ENCODE measurements at regions not wholly inside any gene's neighbourhood (a gene's known extent, or its start where the extent isn't known, plus 50 kb on each side); places are given as distances from the start of the nearest gene placed in this dataset.
A peak's percentile ranks its signal among the peaks of the same experiment; 100 is the strongest.

DNA sequence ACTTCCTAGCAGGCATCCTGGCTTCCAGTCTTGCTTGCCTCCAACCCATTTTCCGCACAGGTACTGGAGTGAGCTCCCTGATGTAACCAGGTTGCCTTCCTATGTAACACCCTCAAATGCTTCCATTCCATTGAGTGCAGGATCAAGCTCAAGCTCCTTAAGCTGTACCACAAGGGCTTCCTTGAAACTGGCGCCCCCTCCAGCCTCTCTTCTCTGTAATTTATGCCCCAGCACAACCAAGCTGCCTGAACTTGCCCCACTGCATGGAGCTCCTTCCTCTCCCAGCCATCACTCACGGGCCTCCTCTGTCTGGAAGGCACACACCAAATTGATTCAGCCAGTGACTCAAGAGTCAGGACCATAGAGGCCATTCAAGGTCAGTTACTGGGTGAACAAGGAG, 234.8 kb upstream of the RPL38 start:
- 75 to 87% methylated on average over 3 of the region's 3 CpGs for WGBS, 2 experiments (ENCODE audit: insufficient coverage in 2 of 2)
- no peaks in the 10 kb centered on the region for H3K4me1 ChIP-seq (ENCODE audit: control insufficient read depth, insufficient read depth, low read length, poor library complexity, severe bottlenecking)
- H3K27ac ChIP-seq (ENCODE audit: low read depth, low read length, severe bottlenecking), result no peak overlapping the region
- no peaks in the 10 kb centered on the region for H3K36me3 ChIP-seq (ENCODE audit: control insufficient read depth, insufficient read depth, low read length)
- H3K9me3 ChIP-seq (ENCODE audit: control insufficient read depth, low read length), result no peaks in the 10 kb centered on the region
- H3K4me3 ChIP-seq (ENCODE audit: extremely low read depth, insufficient read depth, low read length, poor library complexity, severe bottlenecking), result no peak overlapping the region

DNA sequence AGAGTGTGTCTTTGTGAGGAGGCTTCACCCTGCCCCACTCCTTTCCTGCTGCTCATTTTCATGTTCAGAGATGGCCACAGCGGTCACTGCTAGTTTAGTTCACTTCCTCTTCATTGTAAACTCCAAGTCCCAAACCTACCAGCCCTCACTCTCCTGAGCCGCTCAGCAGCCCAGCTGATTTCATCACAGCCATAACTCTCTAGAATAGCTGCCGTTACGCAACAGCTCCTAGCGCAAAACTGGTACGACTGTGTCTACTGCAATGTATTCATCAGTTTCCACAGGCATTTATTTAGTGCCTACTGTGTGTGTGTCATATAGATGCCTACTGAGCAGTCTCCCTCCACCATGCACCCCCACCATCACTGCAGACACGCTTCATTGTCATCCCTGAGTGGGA, 233.5 kb upstream of the RPL38 start:
- 86 to 97% methylated on average over 1 to 6 of the region's 7 CpGs for WGBS, 2 experiments (ENCODE audit: insufficient coverage in 2 of 2)
- Histone ChIP-seq H3K9me3 (ENCODE audit: control insufficient read depth, low read length) (no peaks in the 10 kb centered on the region), H3K4me3 (ENCODE audit: extremely low read depth, insufficient read depth, low read length, poor library complexity, severe bottlenecking) (no peak overlapping the region), H3K4me1 (ENCODE audit: control insufficient read depth, insufficient read depth, low read length, poor library complexity, severe bottlenecking) (peaks cover 8% of the 10 kb centered on the region), H3K27ac (ENCODE audit: low read depth, low read length, severe bottlenecking) (no peak overlapping the region), H3K36me3 (ENCODE audit: control insufficient read depth, insufficient read depth, low read length) (no peaks in the 10 kb centered on the region)

GRCh38 chr17:73971127-73971526, 232.4 kb upstream of the RPL38 start:
- 90 to 93% methylated on average over 4 of the region's 4 CpGs for WGBS, 2 experiments (ENCODE audit: insufficient coverage in 2 of 2)
- Histone ChIP-seq H3K4me3 (ENCODE audit: extremely low read depth, insufficient read depth, low read length, poor library complexity, severe bottlenecking) (no peak overlapping the region), H3K36me3 (ENCODE audit: control insufficient read depth, insufficient read depth, low read length) (no peaks in the 10 kb centered on the region), H3K27ac (ENCODE audit: low read depth, low read length, severe bottlenecking) (no peak overlapping the region), H3K9me3 (ENCODE audit: control insufficient read depth, low read length) (no peaks in the 10 kb centered on the region), H3K4me1 (ENCODE audit: control insufficient read depth, insufficient read depth, low read length, poor library complexity, severe bottlenecking) (peaks cover 14% of the 10 kb centered on the region)

- Histone ChIP-seq H3K27ac (ENCODE audit: low read depth, low read length, severe bottlenecking) (no peak overlapping the region), H3K9me3 (ENCODE audit: control insufficient read depth, low read length) (no peaks in the 10 kb centered on the region), H3K4me1 (ENCODE audit: control insufficient read depth, insufficient read depth, low read length, poor library complexity, severe bottlenecking) (peaks cover 19% of the 10 kb centered on the region), H3K4me3 (ENCODE audit: extremely low read depth, insufficient read depth, low read length, poor library complexity, severe bottlenecking) (no peak overlapping the region), H3K36me3 (ENCODE audit: control insufficient read depth, insufficient read depth, low read length) (no peaks in the 10 kb centered on the region)
- WGBS, 2 experiments (ENCODE audit: insufficient coverage in 2 of 2), result 87 to 93% methylated on average over 6 to 9 of the region's 10 CpGs
Observed at GRCh38 chr17:73972056-73972455, 231.4 kb upstream of the RPL38 start.

DNA sequence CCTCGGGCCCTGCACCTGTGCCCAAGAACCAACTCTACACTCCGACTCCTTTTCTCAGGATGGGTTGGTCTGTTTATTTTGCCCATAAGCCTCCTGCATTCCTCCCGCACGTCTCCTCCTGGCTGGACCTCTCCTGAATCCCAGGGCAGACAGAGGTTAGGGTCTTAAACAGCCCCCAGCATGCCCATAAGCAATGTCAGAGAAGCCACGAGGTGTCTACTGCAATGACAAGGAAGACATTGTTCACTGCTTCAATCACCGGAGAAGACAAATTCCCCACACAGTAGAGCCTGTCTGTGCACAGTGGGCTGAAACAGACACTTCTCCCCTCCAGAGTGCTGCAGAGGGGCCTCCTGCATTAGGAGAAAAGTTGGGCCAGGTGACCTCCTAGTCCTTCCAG, 230.6 kb upstream of the RPL38 start:
- H3K4me3 ChIP-seq (ENCODE audit: extremely low read depth, insufficient read depth, low read length, poor library complexity, severe bottlenecking), result no peak overlapping the region
- H3K36me3 ChIP-seq (ENCODE audit: control insufficient read depth, insufficient read depth, low read length), result no peaks in the 10 kb centered on the region
- 89 to 97% methylated on average over 3 to 5 of the region's 6 CpGs for WGBS, 2 experiments (ENCODE audit: insufficient coverage in 2 of 2)
- H3K9me3 ChIP-seq (ENCODE audit: control insufficient read depth, low read length), result no peaks in the 10 kb centered on the region
- H3K27ac ChIP-seq (ENCODE audit: low read depth, low read length, severe bottlenecking), result no peak overlapping the region
- H3K4me1 ChIP-seq (ENCODE audit: control insufficient read depth, insufficient read depth, low read length, poor library complexity, severe bottlenecking), result peaks cover 19% of the 10 kb centered on the region

- 85 to 90% methylated on average over 13 to 14 of the region's 16 CpGs for WGBS, 2 experiments (ENCODE audit: insufficient coverage in 2 of 2)
- no peaks in the 10 kb centered on the region for H3K36me3 ChIP-seq (ENCODE audit: control insufficient read depth, insufficient read depth, low read length)
- peaks cover 19% of the 10 kb centered on the region for H3K4me1 ChIP-seq (ENCODE audit: control insufficient read depth, insufficient read depth, low read length, poor library complexity, severe bottlenecking)
- no peak overlapping the region for H3K27ac ChIP-seq (ENCODE audit: low read depth, low read length, severe bottlenecking)
- no peak overlapping the region for H3K4me3 ChIP-seq (ENCODE audit: extremely low read depth, insufficient read depth, low read length, poor library complexity, severe bottlenecking)
- H3K9me3 ChIP-seq (ENCODE audit: control insufficient read depth, low read length), result no peaks in the 10 kb centered on the region
Observed at GRCh38 chr17:73973586-73974409, 229.7 kb upstream of the RPL38 start.

GRCh38 chr17:73974536-73974935, 228.9 kb upstream of the RPL38 start:
- Histone ChIP-seq H3K4me3 (ENCODE audit: extremely low read depth, insufficient read depth, low read length, poor library complexity, severe bottlenecking) (no peak overlapping the region), H3K9me3 (ENCODE audit: control insufficient read depth, low read length) (no peaks in the 10 kb centered on the region), H3K36me3 (ENCODE audit: control insufficient read depth, insufficient read depth, low read length) (no peaks in the 10 kb centered on the region), H3K27ac (ENCODE audit: low read depth, low read length, severe bottlenecking) (no peak overlapping the region), H3K4me1 (ENCODE audit: control insufficient read depth, insufficient read depth, low read length, poor library complexity, severe bottlenecking) (peaks cover 19% of the 10 kb centered on the region)
- WGBS, 2 experiments (ENCODE audit: insufficient coverage in 2 of 2), result no CpG with 5 or more reads among the region's 1 CpG

DNA sequence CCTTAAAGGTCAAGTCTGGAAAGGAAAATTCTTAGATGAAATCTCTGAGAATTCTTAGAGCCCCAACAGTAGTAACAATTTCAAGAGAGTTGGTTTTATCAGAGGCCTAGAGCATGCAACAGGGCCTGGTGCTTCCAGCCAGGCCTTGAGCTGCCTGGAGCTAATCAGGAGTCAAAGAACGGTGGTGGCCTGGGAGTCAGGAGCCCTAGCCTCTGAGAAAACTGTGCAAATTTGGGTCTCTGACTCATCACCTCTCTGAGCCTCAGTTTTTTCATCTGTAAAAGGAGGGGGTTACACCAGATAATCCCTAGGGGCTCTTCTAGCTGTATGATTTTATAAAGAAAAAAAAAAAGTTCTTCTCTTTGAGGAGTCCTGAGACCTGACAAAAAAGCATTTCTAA, 227.3 kb upstream of the RPL38 start:
- H3K9me3 ChIP-seq (ENCODE audit: control insufficient read depth, low read length), result no peaks in the 10 kb centered on the region
- H3K36me3 ChIP-seq (ENCODE audit: control insufficient read depth, insufficient read depth, low read length), result no peaks in the 10 kb centered on the region
- H3K4me1 ChIP-seq (ENCODE audit: control insufficient read depth, insufficient read depth, low read length, poor library complexity, severe bottlenecking), result peaks cover 19% of the 10 kb centered on the region
- H3K4me3 ChIP-seq (ENCODE audit: extremely low read depth, insufficient read depth, low read length, poor library complexity, severe bottlenecking), result no peak overlapping the region
- H3K27ac ChIP-seq (ENCODE audit: low read depth, low read length, severe bottlenecking), result peak overlapping the region; percentile 16
- WGBS, 2 experiments (ENCODE audit: insufficient coverage in 2 of 2), result 50 to 70% methylated on average over 1 of the region's 1 CpG

- H3K27ac ChIP-seq (ENCODE audit: low read depth, low read length, severe bottlenecking), result no peak overlapping the region
- peaks cover 19% of the 10 kb centered on the region for H3K4me1 ChIP-seq (ENCODE audit: control insufficient read depth, insufficient read depth, low read length, poor library complexity, severe bottlenecking)
- no peaks in the 10 kb centered on the region for H3K9me3 ChIP-seq (ENCODE audit: control insufficient read depth, low read length)
- H3K36me3 ChIP-seq (ENCODE audit: control insufficient read depth, insufficient read depth, low read length), result no peaks in the 10 kb centered on the region
- H3K4me3 ChIP-seq (ENCODE audit: extremely low read depth, insufficient read depth, low read length, poor library complexity, severe bottlenecking), result no peak overlapping the region
- WGBS, 2 experiments (ENCODE audit: insufficient coverage in 2 of 2), result 88 to 89% methylated on average over 17 to 18 of the region's 19 CpGs
Observed at GRCh38 chr17:73976676-73977521, 226.6 kb upstream of the RPL38 start.

- H3K4me3 ChIP-seq (ENCODE audit: extremely low read depth, insufficient read depth, low read length, poor library complexity, severe bottlenecking), result no peak overlapping the region
- no peaks in the 10 kb centered on the region for H3K9me3 ChIP-seq (ENCODE audit: control insufficient read depth, low read length)
- no peaks in the 10 kb centered on the region for H3K36me3 ChIP-seq (ENCODE audit: control insufficient read depth, insufficient read depth, low read length)
- 84 to 94% methylated on average over 3 of the region's 3 CpGs for WGBS, 2 experiments (ENCODE audit: insufficient coverage in 2 of 2)
- no peak overlapping the region for H3K27ac ChIP-seq (ENCODE audit: low read depth, low read length, severe bottlenecking)
- H3K4me1 ChIP-seq (ENCODE audit: control insufficient read depth, insufficient read depth, low read length, poor library complexity, severe bottlenecking), result peaks cover 11% of the 10 kb centered on the region
Observed at GRCh38 chr17:73980517-73980916, 223.0 kb upstream of the RPL38 start.

DNA sequence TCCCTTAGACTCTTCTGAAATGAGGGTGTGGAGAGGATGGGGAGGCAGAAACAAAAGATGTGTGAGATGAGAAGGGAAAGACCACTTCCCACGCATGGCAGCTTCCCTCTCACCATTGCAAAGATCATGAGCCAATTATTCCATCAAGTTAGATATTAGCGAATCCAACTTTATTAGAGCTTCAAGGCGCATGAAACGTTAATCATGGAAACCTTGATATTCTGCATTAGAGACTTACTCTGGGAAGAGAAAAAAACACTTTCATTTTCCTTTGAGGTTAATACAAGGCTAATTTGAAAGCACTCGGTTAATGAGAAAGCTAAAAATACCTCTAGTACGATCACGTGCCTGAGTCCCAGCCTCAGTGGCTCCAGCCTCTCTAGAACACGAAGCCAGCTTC, 220.6 kb upstream of the RPL38 start:
- Histone ChIP-seq H3K4me1 (ENCODE audit: control insufficient read depth, insufficient read depth, low read length, poor library complexity, severe bottlenecking) (no peaks in the 10 kb centered on the region), H3K9me3 (ENCODE audit: control insufficient read depth, low read length) (no peaks in the 10 kb centered on the region), H3K4me3 (ENCODE audit: extremely low read depth, insufficient read depth, low read length, poor library complexity, severe bottlenecking) (no peak overlapping the region), H3K36me3 (ENCODE audit: control insufficient read depth, insufficient read depth, low read length) (no peaks in the 10 kb centered on the region), H3K27ac (ENCODE audit: low read depth, low read length, severe bottlenecking) (no peak overlapping the region)
- WGBS, 2 experiments (ENCODE audit: insufficient coverage in 2 of 2), result 95 to 97% methylated on average over 6 to 7 of the region's 8 CpGs

Measured in mesodermal cell (in vitro differentiated cells).